ENCODE measurements at regions not wholly inside any gene's neighbourhood (a gene's known extent, or its start where the extent isn't known, plus 50 kb on each side); places are given as distances from the start of the nearest gene placed in this dataset.

GRCh38 chr2:176729706-176730569, 460.7 kb downstream of the MTX2 start:
- TF ChIP-seq CTCF (IDR thresholded peaks at IDR 0.05 in 4 of 5, conservative IDR thresholded peaks at IDR 0.05 in 1 of 5) (no peak), POLR2A (IDR thresholded peaks at IDR 0.05) (no peak)
